ENCODE measurements at regions not wholly inside any gene's neighbourhood (a gene's known extent, or its start where the extent isn't known, plus 50 kb on each side); places are given as distances from the start of the nearest gene placed in this dataset.
"Not testable (repeated sequence)": the region's sequence is repeated elsewhere in the genome, so short reads cannot be mapped to it uniquely, and the experiment has no call there.

DNA sequence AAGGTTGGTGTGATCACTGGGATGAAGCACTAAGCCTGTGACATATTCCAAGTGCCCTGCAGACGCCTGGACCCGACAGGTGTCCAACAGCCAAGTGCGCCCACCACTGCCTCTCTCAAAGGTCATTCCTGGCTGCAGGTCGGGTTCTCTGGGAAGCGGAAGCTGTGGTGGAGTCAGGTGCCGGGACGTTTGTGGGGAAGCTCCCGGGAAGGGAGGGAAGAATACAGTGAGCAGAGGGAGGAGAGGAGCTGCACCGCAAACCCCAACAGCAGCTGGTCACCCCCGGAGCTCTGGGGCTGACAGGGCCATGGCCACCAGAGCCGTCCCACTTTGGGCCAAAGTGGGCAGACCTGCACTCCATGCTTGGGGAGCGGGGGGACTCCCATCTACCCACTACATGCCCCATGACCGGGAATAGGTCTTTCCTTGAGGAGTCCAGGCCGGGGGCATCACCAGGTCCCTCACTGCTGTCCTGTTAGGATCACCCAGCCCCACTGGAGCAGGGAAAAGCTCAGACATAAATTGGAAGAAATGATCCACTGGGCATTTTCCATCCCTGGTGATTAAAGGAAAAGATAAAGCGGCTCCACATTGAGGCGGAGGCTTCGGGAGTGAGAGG lies 84.5 kb upstream of the PPP2R2D start:
- no peak for DNase-seq (ENCODE audit: low read depth in 2 of 2)

- no peak for DNase-seq (ENCODE audit: low read depth in 2 of 2)
Measured at GRCh38 chr10:131816941-131817700, 83.7 kb upstream of the PPP2R2D start.

DNA sequence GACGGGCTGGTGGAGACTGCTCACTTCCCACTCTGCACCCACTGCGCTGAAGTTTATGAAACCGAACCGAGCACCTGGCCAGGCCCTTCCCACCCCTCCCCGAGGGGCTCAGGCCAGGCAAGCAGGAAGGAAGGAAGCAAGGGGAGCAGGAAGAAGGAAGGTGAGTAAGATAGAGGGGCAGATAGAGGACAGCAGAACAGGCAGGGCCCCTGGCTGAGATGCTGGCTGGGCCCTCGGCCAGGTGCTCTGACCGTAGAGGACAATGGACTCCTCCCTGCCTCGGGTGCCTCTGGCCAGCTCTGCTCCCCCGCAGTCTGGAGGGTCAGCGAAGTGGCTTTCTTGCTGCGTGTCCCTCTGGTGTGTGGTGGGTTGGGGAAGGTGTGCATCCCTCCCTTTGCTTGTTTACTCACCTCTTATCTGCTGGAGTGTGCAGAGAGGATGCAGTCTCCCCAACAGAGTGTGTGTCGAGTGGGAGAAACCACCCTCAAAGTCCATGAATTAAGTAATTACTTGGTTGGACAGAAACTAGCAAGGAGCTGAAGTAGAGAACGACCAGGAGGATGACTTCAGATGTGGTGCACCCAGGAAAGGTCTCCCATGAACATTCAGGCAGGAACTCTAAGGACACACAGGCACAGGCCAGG lies 82.8 kb upstream of the PPP2R2D start:
- DNase-seq (ENCODE audit: low read depth in 2 of 2) = no peak

- DNase-seq (ENCODE audit: low read depth in 2 of 2) = no peak
Measured at GRCh38 chr10:131818510-131819234, 82.1 kb upstream of the PPP2R2D start.

GRCh38 chr10:131819241-131820072 lies 81.4 kb upstream of the PPP2R2D start:
- no peak for DNase-seq (ENCODE audit: low read depth in 2 of 2)

GRCh38 chr10:131820626-131821025 lies 80.2 kb upstream of the PPP2R2D start:
- no peak for DNase-seq (ENCODE audit: low read depth in 2 of 2)

GRCh38 chr10:131821378-131822012 lies 79.3 kb upstream of the PPP2R2D start:
- DNase-seq (ENCODE audit: low read depth in 2 of 2) = no peak

- DNase-seq (ENCODE audit: low read depth in 2 of 2) = no peak
Measured at GRCh38 chr10:131822013-131822691, 78.7 kb upstream of the PPP2R2D start.

DNA sequence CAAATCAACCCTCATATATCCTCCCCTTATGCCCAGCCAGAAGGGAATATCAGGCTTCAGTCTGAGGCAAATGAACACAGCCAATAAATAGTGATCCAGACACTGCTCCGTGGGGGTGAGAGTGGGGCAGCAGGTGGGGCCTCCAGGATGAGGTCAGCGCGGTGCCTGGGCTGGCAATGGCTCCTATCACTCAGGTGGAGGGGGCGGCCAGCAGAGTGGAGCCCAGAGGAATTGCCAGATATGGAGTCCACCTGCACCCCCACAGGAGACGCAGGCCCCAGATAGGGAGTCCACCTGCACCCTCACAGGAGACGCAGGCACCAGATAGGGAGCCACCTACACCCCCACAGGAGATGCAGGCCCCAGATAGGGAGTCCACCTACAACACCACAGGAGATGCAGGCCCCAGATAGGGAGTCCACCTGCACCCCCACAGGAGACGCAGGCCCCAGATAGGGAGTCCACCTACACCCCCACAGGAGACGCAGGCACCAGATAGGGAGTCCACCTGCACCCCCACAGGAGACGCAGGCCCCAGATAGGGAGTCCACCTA lies 78.0 kb upstream of the PPP2R2D start:
- DNase-seq (ENCODE audit: low read depth in 2 of 2) = no peak

GRCh38 chr10:131823601-131824099 lies 77.2 kb upstream of the PPP2R2D start:
- DNase-seq (ENCODE audit: low read depth in 2 of 2) = not testable (repeated sequence)

DNA sequence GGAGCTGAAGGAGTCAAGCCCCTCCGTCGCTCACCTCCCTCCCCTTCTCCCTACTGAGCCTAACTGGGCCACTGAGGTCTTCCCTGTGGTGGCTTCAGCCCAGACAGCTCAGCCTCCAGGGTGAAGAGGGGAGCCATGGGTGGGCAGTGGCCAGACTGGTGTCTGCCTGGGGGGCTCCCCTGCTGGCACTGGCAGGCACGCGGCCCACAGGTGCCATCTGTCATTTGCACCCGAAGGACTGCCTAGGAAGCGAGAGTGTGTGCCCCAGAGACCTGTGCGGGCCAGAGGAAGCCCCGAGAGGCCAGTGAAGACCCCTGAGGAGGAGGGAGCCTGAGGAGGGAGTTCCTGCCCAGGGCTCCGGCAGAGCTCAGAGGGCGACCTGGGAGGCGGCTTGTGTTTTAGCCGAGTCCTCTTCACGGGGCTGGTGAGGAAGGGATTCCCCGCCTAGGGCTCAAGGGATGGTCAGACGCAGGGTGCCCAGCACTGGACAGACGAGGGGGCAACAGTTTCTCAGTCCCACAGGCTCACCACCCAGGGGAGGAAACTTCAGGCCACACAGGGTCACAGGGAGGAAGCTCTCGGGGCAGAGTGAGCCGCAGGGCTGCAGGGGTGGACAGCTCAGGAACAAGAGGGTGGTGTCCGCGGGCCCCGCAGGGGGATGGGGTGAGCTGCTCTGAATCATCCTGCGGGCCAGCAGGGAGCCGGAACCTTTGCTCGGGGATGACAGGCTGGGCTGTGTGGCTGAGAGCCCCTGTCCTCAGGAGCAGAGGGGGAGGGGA lies 76.2 kb upstream of the PPP2R2D start:
- DNase-seq (ENCODE audit: low read depth in 2 of 2) = no peak

GRCh38 chr10:131825150-131825848 lies 75.5 kb upstream of the PPP2R2D start:
- DNase-seq (ENCODE audit: low read depth in 2 of 2) = no peak

DNA sequence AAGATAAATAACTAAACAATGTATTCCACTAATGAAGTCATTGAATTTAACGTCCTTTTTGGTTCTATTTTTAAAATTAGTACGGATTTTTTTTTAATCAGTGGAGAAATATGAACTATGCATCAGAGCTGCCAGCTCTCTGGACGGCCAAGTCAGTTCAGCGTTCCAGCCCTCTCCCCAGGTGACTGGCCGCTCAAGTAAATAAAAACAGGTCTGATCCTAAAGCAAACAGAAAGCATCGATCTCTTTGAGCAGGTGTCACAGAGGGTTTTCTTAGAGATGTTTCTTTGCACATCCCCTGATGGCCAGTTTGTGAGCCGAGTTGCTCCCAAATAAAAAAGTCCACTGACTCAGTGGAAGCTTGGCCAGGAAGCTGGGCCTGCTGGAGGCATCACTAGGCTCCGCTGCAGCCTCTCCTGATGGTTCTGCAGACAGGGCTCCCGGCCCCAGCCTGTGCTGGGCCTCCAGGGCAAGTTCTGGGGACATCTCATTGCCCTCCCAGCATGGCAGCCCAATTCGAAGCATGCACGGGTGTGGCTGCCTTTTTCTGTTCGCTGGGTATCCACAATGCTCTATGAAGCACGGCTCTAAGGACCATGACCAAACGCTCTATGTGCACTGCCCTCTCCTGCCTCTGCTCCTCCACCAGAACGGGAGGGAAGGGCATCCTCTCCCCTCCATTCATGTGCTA lies 74.7 kb upstream of the PPP2R2D start:
- no peak for DNase-seq (ENCODE audit: low read depth in 2 of 2)

GRCh38 chr10:131829156-131829930 lies 71.5 kb upstream of the PPP2R2D start:
- no peak for DNase-seq (ENCODE audit: low read depth in 2 of 2)

DNA sequence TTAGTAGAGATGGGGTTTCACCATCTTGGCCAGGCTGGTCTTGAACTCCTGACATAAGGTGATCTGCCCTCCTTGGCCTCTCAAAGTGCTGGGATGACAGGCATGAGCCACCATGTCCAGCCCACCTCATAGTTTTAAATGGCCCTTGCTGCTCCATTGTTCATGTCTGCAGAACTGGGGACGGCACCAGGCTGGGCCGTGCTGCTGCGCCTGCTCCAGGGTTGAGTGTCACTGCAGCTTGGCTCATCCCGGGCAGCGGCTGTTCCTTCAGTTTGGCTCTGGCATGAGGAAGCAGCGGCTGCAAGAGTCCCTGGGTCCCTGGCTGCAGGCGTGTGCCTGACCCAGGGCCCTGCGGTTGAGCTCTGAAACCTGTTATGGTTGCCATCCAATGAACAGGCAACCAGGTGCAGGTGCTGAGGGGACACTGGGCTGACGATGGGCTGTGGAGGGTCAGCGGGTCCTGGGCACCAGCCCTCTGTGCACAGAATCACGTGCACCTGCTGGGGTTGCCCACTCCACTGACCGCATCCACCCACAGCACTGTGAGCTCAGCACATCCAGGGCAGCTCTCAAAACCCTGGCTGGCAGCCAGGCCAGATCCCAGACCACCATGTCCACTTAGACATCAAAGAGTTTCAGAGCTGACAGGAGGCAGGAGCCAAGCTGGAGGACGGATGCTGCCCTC lies 70.2 kb upstream of the PPP2R2D start:
- no peak for DNase-seq (ENCODE audit: low read depth in 2 of 2)

DNA sequence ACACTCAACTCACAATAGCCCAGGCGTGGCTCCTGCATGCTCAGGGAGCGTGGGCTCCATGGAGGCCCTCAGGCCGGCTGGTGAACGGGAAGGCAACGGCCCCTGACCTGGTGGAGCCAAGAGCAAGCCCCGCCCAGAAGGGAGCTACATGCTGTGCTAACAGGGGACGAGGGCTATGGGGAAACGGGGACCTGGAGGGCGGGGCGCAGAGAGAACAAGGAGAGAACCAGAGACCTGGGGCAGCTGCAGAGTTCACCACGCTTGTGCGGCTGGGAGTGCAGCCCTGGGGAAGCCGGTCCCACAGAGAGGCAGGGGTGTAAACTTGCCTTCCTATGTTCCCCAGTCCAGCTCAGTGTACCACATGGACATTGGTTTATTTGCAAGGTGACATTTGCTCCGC lies 69.2 kb upstream of the PPP2R2D start:
- no peak for DNase-seq (ENCODE audit: low read depth in 2 of 2)

Measured in stimulated activated CD4-positive, alpha-beta T cell treated with anti-CD3 and anti-CD28 coated beads, Interleukin-12 subunit alpha, Interleukin-12 subunit beta, amount 100 ng/mL, for 24 hours (primary cell).